CD14-positive monocyte (primary cell): ENCODE measurements at regions not wholly inside any gene's neighbourhood (a gene's known extent, or its start where the extent isn't known, plus 50 kb on each side); places are given as distances from the start of the nearest gene placed in this dataset.

Experiments
- DNase-seq, 3 donors: peaks; one replicate each; pipeline ENCODE4 v3.0.0-alpha.2; 2011 to 2022
- H2AFZ ChIP-seq: 2 replicates; pipeline ENCODE4 v1.6.0; 2012; ENCODE audit warnings: mild to moderate bottlenecking, low read depth, low read length, inconsistent platforms; ENCODE audit not compliant: insufficient read depth, poor library complexity, severe bottlenecking
- H3K27ac ChIP-seq, 2 donors: 1 replicate in 1 of 2; 2 replicates in 1 of 2; pipeline ENCODE4 v1.5.1; 2012 to 2013; ENCODE audit warnings: low read length in 2 of 2, control low read depth in 1 of 2, inconsistent platforms in 1 of 2, low read depth in 1 of 2, mild to moderate bottlenecking in 1 of 2
- H3K27me3 ChIP-seq, 2 donors: one replicate each; pipeline versions ENCODE4 v1.6.0 to v1.6.1; 2011 to 2013; ENCODE audit warnings: low read length in 2 of 2; ENCODE audit not compliant: control insufficient read depth in 2 of 2, insufficient read depth in 2 of 2
- H3K36me3 ChIP-seq, 2 donors: replicated peaks in 1 of 2; 1 replicate in 1 of 2; 2 replicates in 1 of 2; pipeline versions ENCODE4 v1.5.1 to v1.6.1; 2012 to 2013; ENCODE audit warnings: low read length in 2 of 2, control low read depth in 1 of 2, inconsistent platforms in 1 of 2, mild to moderate bottlenecking in 1 of 2; ENCODE audit not compliant: insufficient read depth in 2 of 2, control insufficient read depth in 1 of 2
- H3K4me1 ChIP-seq, 2 donors: 1 replicate in 1 of 2; 2 replicates in 1 of 2; pipeline versions ENCODE4 v1.5.1 to v1.6.1; 2012 to 2013; ENCODE audit warnings: low read length in 2 of 2, control low read depth in 1 of 2, inconsistent platforms in 1 of 2, mild to moderate bottlenecking in 1 of 2, moderate library complexity in 1 of 2; ENCODE audit not compliant: insufficient read depth in 2 of 2, control insufficient read depth in 1 of 2
- H3K4me2 ChIP-seq: replicated peaks from 2 replicates; pipeline ENCODE3; 2012; ENCODE audit warnings: low read length, moderate library complexity, mild to moderate bottlenecking; ENCODE audit not compliant: poor library complexity, severe bottlenecking; ENCODE audit errors: extremely low read depth
- H3K4me3 ChIP-seq, 3 experiments: fragments of 200-600 bp in 1 of 3; sonication (generic) in 1 of 3; replicated peaks in 1 of 3; 1 replicate in 2 of 3; 2 replicates in 1 of 3; pipeline ENCODE4 v1.5.1; 2011 to 2013; ENCODE audit warnings: low read length in 3 of 3, mild to moderate bottlenecking in 3 of 3, control low read depth in 2 of 3, low read depth in 2 of 3, inconsistent platforms in 1 of 3, moderate library complexity in 1 of 3
- H3K79me2 ChIP-seq: 2 replicates; pipeline ENCODE4 v1.6.0; 2012; ENCODE audit warnings: mild to moderate bottlenecking, control low read depth, inconsistent platforms, low read length, moderate library complexity; ENCODE audit not compliant: insufficient read depth
- H3K9ac ChIP-seq: 2 replicates; pipeline ENCODE4 v1.6.0; 2017; ENCODE audit warnings: low read length, mild to moderate bottlenecking; ENCODE audit not compliant: insufficient read depth, poor library complexity, severe bottlenecking
- H3K9me3 ChIP-seq, 2 donors: replicated peaks in 1 of 2; 1 replicate in 1 of 2; 2 replicates in 1 of 2; pipeline versions ENCODE4 v1.5.1 to v1.6.1; 2012 to 2013; ENCODE audit warnings: low read length in 2 of 2, control low read depth in 1 of 2; ENCODE audit not compliant: control insufficient read depth in 1 of 2, insufficient read depth in 1 of 2
- H4K20me1 ChIP-seq: 2 replicates; pipeline ENCODE4 v1.6.0; 2012; ENCODE audit warnings: mild to moderate bottlenecking, low read length, control low read depth, moderate library complexity; ENCODE audit not compliant: insufficient read depth
- H3K27ac Mint-ChIP-seq, 7 donors: one replicate each; pipeline ENCODE4 v1.8.0; 2020; ENCODE audit warnings: mild to moderate bottlenecking in 7 of 7, mixed read lengths in 7 of 7, moderate library complexity in 6 of 7, inconsistent platforms in 2 of 7
- H3K27me3 Mint-ChIP-seq, 3 donors: one replicate each; pipeline ENCODE4 v1.8.0; 2021 to 2022; ENCODE audit warnings: low read depth in 3 of 3, mild to moderate bottlenecking in 3 of 3, mixed read lengths in 3 of 3, moderate library complexity in 3 of 3, inconsistent platforms in 1 of 3
- H3K36me3 Mint-ChIP-seq, 2 donors: one replicate each; pipeline ENCODE4 v1.8.0; 2020; ENCODE audit warnings: mixed read lengths in 2 of 2, inconsistent platforms in 1 of 2, mild to moderate bottlenecking in 1 of 2
- H3K4me1 Mint-ChIP-seq: one replicate; pipeline ENCODE4 v1.8.0; 2020; ENCODE audit warnings: mild to moderate bottlenecking, mixed read lengths
- H3K4me3 Mint-ChIP-seq, 2 donors: one replicate each; pipeline ENCODE4 v1.8.0; 2020; ENCODE audit warnings: mild to moderate bottlenecking in 2 of 2, mixed read lengths in 2 of 2, moderate library complexity in 1 of 2
- H3K9me3 Mint-ChIP-seq, 7 donors: one replicate each; pipeline ENCODE4 v1.8.0; 2020 to 2022; ENCODE audit warnings: mixed read lengths in 7 of 7, mild to moderate bottlenecking in 6 of 7, moderate library complexity in 6 of 7, inconsistent platforms in 2 of 7
- WGBS: methylation state at CpG from one replicate; pipeline ENCODE4 v1.1.5; 2013; ENCODE audit warnings: missing lambda C conversion rate; ENCODE audit not compliant: insufficient coverage; 5-methylcytosine and 5-hydroxymethylcytosine counted together
- intact Hi-C, 2 donors: fragments of 100-400 bp; cut with micrococcal nuclease; formaldehyde crosslinking; loops; one replicate each; pipeline versions ENCODE4 v1.15.0 to v1.15.1; 2023
- TF ChIP-seq, protein P1 (sequence below): fragments of 200-600 bp; IDR thresholded peaks from one replicate; pipeline ENCODE4 v1.8.0; 2022; ENCODE audit warnings: antibody characterized with exemption, mild to moderate bottlenecking

DNA sequence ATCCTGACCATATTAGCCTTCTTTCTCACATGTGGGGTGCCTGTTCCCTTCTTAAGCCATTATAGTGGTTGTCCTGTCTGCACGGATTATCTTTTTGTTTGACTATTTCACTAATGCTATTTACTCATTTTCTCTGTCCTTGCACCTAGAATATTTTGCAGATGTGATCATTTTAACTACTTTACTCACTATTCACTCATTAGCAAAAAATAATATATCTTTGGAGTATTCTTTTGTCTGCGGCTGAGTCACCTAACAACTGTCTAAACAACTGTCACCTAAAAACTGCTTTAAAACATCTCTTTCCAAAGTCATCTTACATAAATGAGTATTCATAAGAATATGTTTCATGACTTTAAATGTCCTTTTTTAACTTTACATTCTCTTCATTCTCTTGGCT lies 87.4 kb downstream of the KCNJ2 start:
- Histone ChIP-seq H3K27ac (no peak overlapping the region), H3K79me2 (no peaks in the 10 kb centered on the region), H2AFZ (no peak overlapping the region), H3K27me3 (no peaks in the 10 kb centered on the region), H3K4me3 (no peak overlapping the region), H3K9ac (no peak overlapping the region), H4K20me1 (no peaks in the 10 kb centered on the region), H3K36me3 (no peaks in the 10 kb centered on the region), H3K4me2 (no peak overlapping the region), H3K4me1 (no peaks in the 10 kb centered on the region), H3K9me3 (no peaks in the 10 kb centered on the region)
- WGBS = no CpG with 5 or more reads among the region's 2 CpGs
- Mint-ChIP-seq H3K9me3 (peaks cover 0 to 2% (median 0%) of the 10 kb centered on the region in 7 donors), H3K4me3 (no peak overlapping the region), H3K4me1 (no peaks in the 10 kb centered on the region), H3K27me3 (peaks cover 0 to 3% (median 0%) of the 10 kb centered on the region in 3 donors), H3K36me3 (no peaks in the 10 kb centered on the region), H3K27ac (no peak overlapping the region)
- intact Hi-C loops = no loop called here
- DNase-seq = no peak
- TF ChIP-seq, protein P1, sequence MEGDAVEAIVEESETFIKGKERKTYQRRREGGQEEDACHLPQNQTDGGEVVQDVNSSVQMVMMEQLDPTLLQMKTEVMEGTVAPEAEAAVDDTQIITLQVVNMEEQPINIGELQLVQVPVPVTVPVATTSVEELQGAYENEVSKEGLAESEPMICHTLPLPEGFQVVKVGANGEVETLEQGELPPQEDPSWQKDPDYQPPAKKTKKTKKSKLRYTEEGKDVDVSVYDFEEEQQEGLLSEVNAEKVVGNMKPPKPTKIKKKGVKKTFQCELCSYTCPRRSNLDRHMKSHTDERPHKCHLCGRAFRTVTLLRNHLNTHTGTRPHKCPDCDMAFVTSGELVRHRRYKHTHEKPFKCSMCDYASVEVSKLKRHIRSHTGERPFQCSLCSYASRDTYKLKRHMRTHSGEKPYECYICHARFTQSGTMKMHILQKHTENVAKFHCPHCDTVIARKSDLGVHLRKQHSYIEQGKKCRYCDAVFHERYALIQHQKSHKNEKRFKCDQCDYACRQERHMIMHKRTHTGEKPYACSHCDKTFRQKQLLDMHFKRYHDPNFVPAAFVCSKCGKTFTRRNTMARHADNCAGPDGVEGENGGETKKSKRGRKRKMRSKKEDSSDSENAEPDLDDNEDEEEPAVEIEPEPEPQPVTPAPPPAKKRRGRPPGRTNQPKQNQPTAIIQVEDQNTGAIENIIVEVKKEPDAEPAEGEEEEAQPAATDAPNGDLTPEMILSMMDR = no peak

DNA sequence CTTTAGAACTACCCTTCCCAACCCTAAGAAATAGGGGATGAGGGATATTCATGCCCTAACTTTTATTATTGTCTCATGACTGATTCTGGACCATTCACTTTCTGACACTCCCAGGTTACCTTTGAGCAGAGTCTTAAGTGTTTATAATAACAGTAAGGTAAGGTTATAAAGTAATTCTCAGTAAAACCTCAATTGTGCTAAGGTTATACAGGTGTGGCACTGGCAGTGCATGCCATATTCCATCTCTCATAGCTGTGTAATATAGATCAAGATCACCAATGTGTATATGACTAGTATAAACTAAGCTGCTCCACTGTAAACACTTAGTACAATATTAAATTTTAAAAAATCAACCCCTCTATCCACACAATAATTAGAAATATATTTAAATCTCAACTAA lies 89.1 kb downstream of the KCNJ2 start:
- H2AFZ ChIP-seq = no peak overlapping the region
- TF ChIP-seq, protein P1 = no peak
- no peaks in the 10 kb centered on the region for H3K27me3 ChIP-seq
- Mint-ChIP-seq H3K27me3 (peaks cover 0 to 3% (median 0%) of the 10 kb centered on the region in 3 donors), H3K4me1 (no peaks in the 10 kb centered on the region), H3K9me3 (peaks cover 0 to 2% (median 0%) of the 10 kb centered on the region in 7 donors), H3K27ac (no peak overlapping the region), H3K36me3 (no peaks in the 10 kb centered on the region), H3K4me3 (no peak overlapping the region)
- H3K27ac ChIP-seq = no peak overlapping the region
- no peaks in the 10 kb centered on the region for H3K79me2 ChIP-seq
- no peaks in the 10 kb centered on the region for H4K20me1 ChIP-seq
- H3K9me3 ChIP-seq = no peaks in the 10 kb centered on the region
- DNase-seq = no peak
- no peak overlapping the region for H3K4me3 ChIP-seq
- H3K36me3 ChIP-seq = no peaks in the 10 kb centered on the region
- intact Hi-C loops = no loop called here
- H3K9ac ChIP-seq = no peak overlapping the region
- H3K4me2 ChIP-seq = no peak overlapping the region
- H3K4me1 ChIP-seq = no peaks in the 10 kb centered on the region
